Smooth muscle cell (in vitro differentiated cells): ENCODE measurements at regions not wholly inside any gene's neighbourhood (a gene's known extent, or its start where the extent isn't known, plus 50 kb on each side); places are given as distances from the start of the nearest gene placed in this dataset.

Experiments used
- DNase-seq: peaks from one replicate; lab custom pipeline; 2025; ENCODE audit not compliant: unreplicated experiment; lab: John Stamatoyannopoulos, UW
- H2AFZ ChIP-seq: fragments of 200-600 bp; sonication (generic); 2 replicates; pipeline ENCODE4 v1.6.0; 2016; ENCODE audit warnings: antibody characterized with exemption, low read depth, mild to moderate bottlenecking
- H3F3A ChIP-seq: fragments of 200-600 bp; sonication (generic); 2 replicates; pipeline ENCODE4 v1.6.0; 2017; ENCODE audit warnings: antibody characterized with exemption, low read depth
- H3K27ac ChIP-seq: fragments of 200-600 bp; sonication (generic); 2 replicates; pipeline ENCODE4 v1.5.1; 2016; ENCODE audit warnings: low read depth, mild to moderate bottlenecking
- H3K27me3 ChIP-seq: fragments of 200-600 bp; sonication (generic); 2 replicates; pipeline ENCODE4 v1.6.1; 2016; ENCODE audit warnings: low read depth, mild to moderate bottlenecking
- H3K36me3 ChIP-seq: fragments of 200-600 bp; sonication (generic); 2 replicates; pipeline ENCODE4 v1.5.1; 2016; ENCODE audit warnings: low read depth
- H3K4me1 ChIP-seq: fragments of 200-600 bp; sonication (generic); 2 replicates; pipeline ENCODE4 v1.5.1; 2016; ENCODE audit warnings: low read depth
- H3K4me2 ChIP-seq: fragments of 200-600 bp; sonication (generic); 2 replicates; pipeline ENCODE4 v1.6.0; 2016; ENCODE audit warnings: mild to moderate bottlenecking
- H3K4me3 ChIP-seq: fragments of 200-600 bp; sonication (generic); 2 replicates; pipeline ENCODE4 v1.5.1; 2016; ENCODE audit warnings: mild to moderate bottlenecking
- H3K79me2 ChIP-seq: fragments of 200-600 bp; sonication (generic); 2 replicates; pipeline ENCODE4 v1.6.0; 2016; ENCODE audit warnings: low read depth, mild to moderate bottlenecking
- H3K9ac ChIP-seq: fragments of 200-600 bp; sonication (generic); 2 replicates; pipeline ENCODE4 v1.6.0; 2016; ENCODE audit warnings: low read depth
- H3K9me3 ChIP-seq: fragments of 200-600 bp; sonication (generic); replicated peaks from 2 replicates; pipeline ENCODE4 v1.5.1; 2016; ENCODE audit warnings: low read depth
- H4K20me1 ChIP-seq: fragments of 200-600 bp; sonication (generic); 2 replicates; pipeline ENCODE4 v1.6.0; 2016; ENCODE audit warnings: low read depth
- WGBS: methylation state at CpG from one replicate; pipeline ENCODE4 v1.1.7; 2016; ENCODE audit warnings: low lambda C conversion rate; 5-methylcytosine and 5-hydroxymethylcytosine counted together
- TF ChIP-seq, protein P1 (sequence below): fragments of 200-600 bp; sonication (generic); IDR thresholded peaks from 2 replicates; pipeline ENCODE4 v1.5.1; 2017; ENCODE audit warnings: borderline replicate concordance, mild to moderate bottlenecking, antibody characterized with exemption; ENCODE audit not compliant: insufficient read depth, poor library complexity, severe bottlenecking

DNA sequence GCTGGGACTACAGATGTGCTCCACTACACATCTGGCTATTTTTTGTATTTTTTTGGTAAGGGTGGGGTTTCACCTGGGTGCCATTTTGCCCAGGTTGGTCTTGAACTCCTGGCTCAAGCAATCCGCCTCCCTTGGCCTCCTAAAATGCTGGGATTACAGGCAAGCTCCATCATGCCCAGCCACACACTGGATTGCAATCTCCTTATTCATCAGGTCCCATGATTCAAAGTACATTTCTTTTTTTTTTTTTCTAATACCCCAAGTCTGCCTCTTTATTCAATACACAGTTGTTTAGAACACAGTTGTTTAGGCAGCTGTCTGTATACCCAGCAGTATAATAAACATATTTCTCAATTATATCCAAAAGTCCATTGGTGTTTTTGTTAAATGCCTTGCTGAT lies 130.3 kb upstream of the ARSJ start:
- H3K27ac ChIP-seq = no peak overlapping the region
- H3F3A ChIP-seq = no peaks in the 10 kb centered on the region
- no peaks in the 10 kb centered on the region for H3K36me3 ChIP-seq
- no peak overlapping the region for H3K4me2 ChIP-seq
- DNase-seq = no peak
- no peaks in the 10 kb centered on the region for H3K4me1 ChIP-seq
- H4K20me1 ChIP-seq = no peaks in the 10 kb centered on the region
- no peak overlapping the region for H3K9ac ChIP-seq
- no peaks in the 10 kb centered on the region for H3K9me3 ChIP-seq
- no peaks in the 10 kb centered on the region for H3K79me2 ChIP-seq
- no peak overlapping the region for H2AFZ ChIP-seq
- no peaks in the 10 kb centered on the region for H3K27me3 ChIP-seq
- H3K4me3 ChIP-seq = no peak overlapping the region
- whole genome bisulfite sequencing = 100% methylated on average over 1 of the region's 1 CpG
- TF ChIP-seq, protein P1, sequence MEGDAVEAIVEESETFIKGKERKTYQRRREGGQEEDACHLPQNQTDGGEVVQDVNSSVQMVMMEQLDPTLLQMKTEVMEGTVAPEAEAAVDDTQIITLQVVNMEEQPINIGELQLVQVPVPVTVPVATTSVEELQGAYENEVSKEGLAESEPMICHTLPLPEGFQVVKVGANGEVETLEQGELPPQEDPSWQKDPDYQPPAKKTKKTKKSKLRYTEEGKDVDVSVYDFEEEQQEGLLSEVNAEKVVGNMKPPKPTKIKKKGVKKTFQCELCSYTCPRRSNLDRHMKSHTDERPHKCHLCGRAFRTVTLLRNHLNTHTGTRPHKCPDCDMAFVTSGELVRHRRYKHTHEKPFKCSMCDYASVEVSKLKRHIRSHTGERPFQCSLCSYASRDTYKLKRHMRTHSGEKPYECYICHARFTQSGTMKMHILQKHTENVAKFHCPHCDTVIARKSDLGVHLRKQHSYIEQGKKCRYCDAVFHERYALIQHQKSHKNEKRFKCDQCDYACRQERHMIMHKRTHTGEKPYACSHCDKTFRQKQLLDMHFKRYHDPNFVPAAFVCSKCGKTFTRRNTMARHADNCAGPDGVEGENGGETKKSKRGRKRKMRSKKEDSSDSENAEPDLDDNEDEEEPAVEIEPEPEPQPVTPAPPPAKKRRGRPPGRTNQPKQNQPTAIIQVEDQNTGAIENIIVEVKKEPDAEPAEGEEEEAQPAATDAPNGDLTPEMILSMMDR = no peak

DNA sequence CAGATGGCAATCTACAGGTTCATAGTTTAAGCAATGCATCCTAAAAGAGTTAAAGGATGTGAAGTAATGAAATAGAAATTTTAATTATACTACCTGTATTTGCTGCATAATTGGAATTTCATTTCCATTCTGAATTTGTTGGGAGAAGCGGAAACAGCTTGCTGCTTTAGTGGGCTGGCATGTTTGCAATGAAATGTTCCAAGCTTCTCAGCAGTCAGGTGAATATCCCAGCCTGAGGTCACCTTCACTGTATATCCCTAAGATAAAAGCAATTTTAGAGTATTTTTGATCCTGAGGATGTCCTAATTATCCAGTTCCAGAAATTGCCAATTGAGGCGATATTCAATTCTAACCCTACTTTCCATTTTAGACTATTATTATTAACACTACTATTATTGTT lies 136.1 kb upstream of the ARSJ start:
- no peaks in the 10 kb centered on the region for H3K9me3 ChIP-seq
- H3K27ac ChIP-seq = no peak overlapping the region
- no peak for DNase-seq
- H3K4me1 ChIP-seq = no peaks in the 10 kb centered on the region
- H3K4me3 ChIP-seq = no peak overlapping the region
- no peaks in the 10 kb centered on the region for H3K36me3 ChIP-seq
- no peaks in the 10 kb centered on the region for H4K20me1 ChIP-seq
- H3K9ac ChIP-seq = no peak overlapping the region
- 96% methylated on average over 2 of the region's 2 CpGs for WGBS
- TF ChIP-seq, protein P1 = no peak
- H3K79me2 ChIP-seq = no peaks in the 10 kb centered on the region
- H2AFZ ChIP-seq = no peak overlapping the region
- H3K27me3 ChIP-seq = no peaks in the 10 kb centered on the region
- no peak overlapping the region for H3K4me2 ChIP-seq
- no peaks in the 10 kb centered on the region for H3F3A ChIP-seq

DNA sequence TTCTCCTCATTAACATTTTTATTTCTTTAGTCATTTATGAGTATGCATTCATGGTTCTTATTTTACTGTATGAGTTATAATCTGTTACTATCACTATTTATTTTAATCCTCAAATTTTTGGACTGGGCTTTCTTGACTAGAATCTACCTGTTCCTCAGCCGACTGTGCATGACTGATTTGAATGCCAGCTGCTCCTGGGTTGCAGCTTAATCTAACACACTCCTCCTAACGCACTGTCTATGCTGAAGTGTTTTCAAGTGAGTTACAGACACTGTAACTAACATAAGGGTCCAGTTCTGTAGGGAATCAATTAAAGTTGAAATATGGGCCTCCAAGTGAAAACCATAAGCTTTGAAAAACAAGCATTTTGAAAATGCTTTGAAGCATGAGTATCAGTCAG lies 137.4 kb upstream of the ARSJ start:
- Histone ChIP-seq H4K20me1 (no peaks in the 10 kb centered on the region), H3K4me3 (no peak overlapping the region), H3K36me3 (no peaks in the 10 kb centered on the region), H3K79me2 (no peaks in the 10 kb centered on the region), H3K27ac (no peak overlapping the region), H2AFZ (no peak overlapping the region), H3K9ac (no peak overlapping the region), H3K27me3 (no peaks in the 10 kb centered on the region), H3K9me3 (no peaks in the 10 kb centered on the region), H3F3A (no peaks in the 10 kb centered on the region), H3K4me1 (no peaks in the 10 kb centered on the region), H3K4me2 (no peak overlapping the region)
- 93% methylated on average over 2 of the region's 2 CpGs for WGBS
- TF ChIP-seq, protein P1 = no peak
- DNase-seq = no peak

DNA sequence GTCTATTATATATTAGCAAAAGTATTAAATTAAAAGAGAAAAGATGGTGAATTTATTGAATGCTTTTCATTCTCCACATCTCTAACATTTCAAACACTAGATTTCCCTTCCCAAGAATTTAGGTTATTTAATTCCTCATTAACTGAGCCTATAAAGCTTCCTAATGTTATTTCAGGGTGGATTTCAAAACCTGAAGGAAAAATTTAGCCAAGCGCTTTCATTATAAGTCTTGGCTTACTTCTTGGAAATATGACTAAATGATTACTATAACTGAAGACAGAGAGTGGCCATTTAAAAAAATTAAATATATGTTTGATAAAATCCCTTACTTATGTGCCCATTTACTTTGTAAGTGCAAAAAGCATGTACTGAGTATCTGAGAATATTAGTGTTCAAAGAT lies 141.8 kb upstream of the ARSJ start:
- 98% methylated on average over 1 of the region's 1 CpG for WGBS
- Histone ChIP-seq H3K9me3 (no peaks in the 10 kb centered on the region), H3F3A (no peaks in the 10 kb centered on the region), H4K20me1 (no peaks in the 10 kb centered on the region), H3K79me2 (no peaks in the 10 kb centered on the region), H3K9ac (no peak overlapping the region), H3K27me3 (no peaks in the 10 kb centered on the region), H3K36me3 (no peaks in the 10 kb centered on the region), H3K27ac (no peak overlapping the region), H2AFZ (no peak overlapping the region), H3K4me3 (no peak overlapping the region), H3K4me1 (no peaks in the 10 kb centered on the region), H3K4me2 (no peak overlapping the region)
- DNase-seq = no peak
- TF ChIP-seq, protein P1 = no peak
